ENCODE measurements at regions not wholly inside any gene's neighbourhood (a gene's known extent, or its start where the extent isn't known, plus 50 kb on each side); places are given as distances from the start of the nearest gene placed in this dataset.

GRCh38 chr1:194331758-194332157 is 1145.3 kb upstream of the B3GALT2 start:
- TF ChIP-seq, protein P1, sequence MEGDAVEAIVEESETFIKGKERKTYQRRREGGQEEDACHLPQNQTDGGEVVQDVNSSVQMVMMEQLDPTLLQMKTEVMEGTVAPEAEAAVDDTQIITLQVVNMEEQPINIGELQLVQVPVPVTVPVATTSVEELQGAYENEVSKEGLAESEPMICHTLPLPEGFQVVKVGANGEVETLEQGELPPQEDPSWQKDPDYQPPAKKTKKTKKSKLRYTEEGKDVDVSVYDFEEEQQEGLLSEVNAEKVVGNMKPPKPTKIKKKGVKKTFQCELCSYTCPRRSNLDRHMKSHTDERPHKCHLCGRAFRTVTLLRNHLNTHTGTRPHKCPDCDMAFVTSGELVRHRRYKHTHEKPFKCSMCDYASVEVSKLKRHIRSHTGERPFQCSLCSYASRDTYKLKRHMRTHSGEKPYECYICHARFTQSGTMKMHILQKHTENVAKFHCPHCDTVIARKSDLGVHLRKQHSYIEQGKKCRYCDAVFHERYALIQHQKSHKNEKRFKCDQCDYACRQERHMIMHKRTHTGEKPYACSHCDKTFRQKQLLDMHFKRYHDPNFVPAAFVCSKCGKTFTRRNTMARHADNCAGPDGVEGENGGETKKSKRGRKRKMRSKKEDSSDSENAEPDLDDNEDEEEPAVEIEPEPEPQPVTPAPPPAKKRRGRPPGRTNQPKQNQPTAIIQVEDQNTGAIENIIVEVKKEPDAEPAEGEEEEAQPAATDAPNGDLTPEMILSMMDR (IDR thresholded peaks at IDR 0.05): no peak
- no peak for TF ChIP-seq ZFX (IDR thresholded peaks at IDR 0.05; ENCODE audit: borderline replicate concordance)

All from 22Rv1 (cell line).